GM18907 (cell line): ENCODE measurements at regions not wholly inside any gene's neighbourhood (a gene's known extent, or its start where the extent isn't known, plus 50 kb on each side); places are given as distances from the start of the nearest gene placed in this dataset.
"Not testable (repeated sequence)": the region's sequence is repeated elsewhere in the genome, so short reads cannot be mapped to it uniquely, and the experiment has no call there.

Experiments used
- ATAC-seq: cut with Tn5 transposase; IDR thresholded peaks from one replicate; pipeline ENCODE4 v1.9.1; 2021; ENCODE audit warnings: mild to moderate bottlenecking, moderate library complexity; ENCODE audit not compliant: unreplicated experiment

DNA sequence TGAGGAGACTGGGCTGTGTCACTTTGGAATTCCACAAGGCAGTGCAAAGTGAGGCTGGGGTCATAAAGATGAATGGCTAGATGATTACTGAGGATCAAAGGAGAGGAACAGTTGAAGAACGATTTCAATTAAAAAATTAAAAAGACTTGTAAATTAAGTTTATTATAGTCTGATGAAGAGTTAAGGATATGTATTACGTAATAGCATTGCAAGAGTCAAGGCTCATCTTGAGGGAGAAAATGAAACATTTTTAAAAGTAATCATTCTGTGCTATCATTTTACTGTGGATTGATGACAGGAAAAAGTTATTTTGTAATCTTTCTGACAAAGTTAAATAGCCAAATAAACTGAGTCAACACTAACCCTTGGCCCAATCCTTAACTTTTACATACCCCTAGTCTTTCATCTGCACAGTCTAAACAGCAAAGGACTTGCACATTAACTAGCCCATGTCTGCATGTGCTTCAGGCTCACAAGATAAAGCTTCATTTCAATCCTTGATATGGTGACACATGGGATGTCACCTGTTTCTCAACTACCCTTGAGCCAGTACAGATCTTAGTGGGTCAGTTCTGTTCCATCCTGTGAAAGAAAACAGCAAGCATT is 465.5 kb upstream of the CTSO start:
- no peak for ATAC-seq

DNA sequence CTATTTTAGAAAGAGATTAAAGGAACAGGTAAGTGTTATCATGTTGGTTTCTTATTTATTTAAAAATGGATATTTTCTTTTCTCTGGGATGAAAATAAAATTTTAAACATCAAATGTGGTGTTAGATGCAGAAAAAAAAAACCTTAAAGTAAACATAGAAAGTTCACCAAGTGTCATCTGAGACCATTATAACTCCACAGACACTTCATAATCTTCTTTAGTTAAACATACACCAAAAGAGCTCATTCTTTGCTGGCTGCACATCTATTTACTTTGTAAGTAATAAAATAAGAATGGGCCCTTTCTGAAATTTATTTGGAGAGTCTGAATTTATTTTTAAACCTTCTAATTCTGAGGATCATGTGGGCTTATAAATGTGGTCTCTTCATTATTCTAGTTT is 460.7 kb upstream of the CTSO start:
- no peak for ATAC-seq

DNA sequence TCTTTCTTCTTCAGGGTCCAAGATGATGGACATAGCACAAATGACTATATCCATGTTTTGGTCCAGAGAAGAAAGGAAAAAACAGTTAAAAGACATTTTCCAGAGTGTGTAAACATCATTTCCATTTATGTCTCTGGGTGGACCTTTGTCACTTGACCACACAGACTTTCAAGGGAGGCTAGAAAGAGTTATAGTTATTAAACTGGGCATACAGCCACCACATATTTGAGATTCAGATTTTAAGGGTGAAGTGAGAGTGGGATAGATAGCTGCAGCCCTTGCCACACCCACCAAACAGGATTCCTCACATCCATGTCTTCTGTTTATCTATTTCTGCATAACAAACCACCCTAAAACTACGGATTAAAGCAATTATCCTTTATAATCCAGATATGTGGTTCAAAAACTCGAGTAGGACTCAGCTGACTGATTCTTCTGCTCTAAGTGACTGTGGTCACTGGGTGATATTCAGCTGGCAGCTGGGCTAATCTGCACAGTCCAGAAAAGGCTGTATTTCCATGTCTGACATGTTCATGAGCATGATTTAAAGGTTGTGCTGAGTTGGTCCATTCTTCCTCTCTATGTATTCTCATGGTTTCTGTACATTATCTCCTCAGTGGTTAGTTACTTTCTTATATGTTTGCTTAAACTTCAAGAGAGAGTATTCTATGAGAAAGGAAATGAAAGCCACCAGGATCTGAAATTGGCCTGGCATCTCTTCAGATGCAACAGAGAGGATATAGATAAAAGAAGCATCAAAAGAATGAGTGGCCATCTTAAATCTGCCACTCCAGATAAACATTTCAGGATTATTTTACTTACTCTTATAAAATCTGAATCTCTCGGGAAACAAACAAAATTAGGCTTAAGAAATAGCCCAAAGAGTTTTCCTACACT is 459.8 kb upstream of the CTSO start:
- no peak for ATAC-seq

GRCh38 chr4:156411531-156411930 is 457.9 kb upstream of the CTSO start:
- no peak for ATAC-seq

GRCh38 chr4:156408749-156409148 is 455.1 kb upstream of the CTSO start:
- no peak for ATAC-seq

- no peak for ATAC-seq
These were observed 447.7 kb upstream of the CTSO start for GRCh38 chr4:156401371-156401770.

- no peak for ATAC-seq
These were observed 442.9 kb upstream of the CTSO start for GRCh38 chr4:156396534-156396933.

DNA sequence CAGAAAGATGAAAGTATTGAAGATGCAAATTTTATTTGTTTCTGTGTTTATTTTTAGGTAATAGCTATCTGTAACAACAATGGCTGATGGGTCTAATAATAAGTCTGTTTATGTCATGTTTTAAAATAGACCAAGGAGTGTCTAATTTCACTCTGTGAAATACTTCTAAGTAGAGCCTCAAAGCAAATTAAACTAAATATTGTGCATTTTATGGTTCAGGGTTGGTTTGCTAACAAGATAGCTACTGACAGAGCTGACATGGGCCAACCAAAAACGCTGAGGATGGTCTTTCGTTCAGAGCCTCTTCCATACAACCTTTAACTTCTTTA is 437.6 kb upstream of the CTSO start:
- ATAC-seq = no peak

DNA sequence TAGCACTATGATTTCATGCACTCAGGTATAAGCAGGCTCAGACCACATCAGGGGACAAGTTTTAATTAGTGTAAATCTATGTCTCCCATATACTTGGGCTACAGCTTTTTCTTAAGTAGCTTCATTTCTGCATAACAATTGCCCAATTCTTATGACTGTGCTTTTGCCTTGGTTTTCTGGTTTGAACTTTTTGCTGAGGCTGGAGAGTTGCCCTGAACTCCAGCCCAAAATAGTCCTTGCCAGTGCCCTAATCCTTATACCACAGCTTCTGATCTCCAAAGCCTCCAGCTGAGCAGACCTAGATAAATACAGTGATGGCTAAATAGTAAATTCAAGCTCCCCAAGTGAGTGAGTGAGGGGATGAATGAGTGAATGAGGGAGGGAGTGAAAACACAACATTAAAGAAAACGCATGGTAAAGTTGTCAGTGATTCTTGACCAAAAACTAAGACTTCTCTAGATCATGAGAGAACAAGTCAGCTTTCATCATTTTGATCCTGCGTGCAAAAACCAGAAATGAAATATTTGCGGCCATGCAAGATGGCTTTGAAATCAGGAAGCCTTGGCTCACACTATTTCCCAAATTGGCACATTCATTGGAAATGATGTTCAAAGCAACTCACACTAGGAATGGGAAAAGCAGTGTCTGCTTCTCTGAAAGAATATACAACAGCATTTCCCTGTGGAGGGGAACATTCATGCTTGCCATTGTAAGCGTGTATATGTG is 437.1 kb upstream of the CTSO start:
- ATAC-seq = no peak

DNA sequence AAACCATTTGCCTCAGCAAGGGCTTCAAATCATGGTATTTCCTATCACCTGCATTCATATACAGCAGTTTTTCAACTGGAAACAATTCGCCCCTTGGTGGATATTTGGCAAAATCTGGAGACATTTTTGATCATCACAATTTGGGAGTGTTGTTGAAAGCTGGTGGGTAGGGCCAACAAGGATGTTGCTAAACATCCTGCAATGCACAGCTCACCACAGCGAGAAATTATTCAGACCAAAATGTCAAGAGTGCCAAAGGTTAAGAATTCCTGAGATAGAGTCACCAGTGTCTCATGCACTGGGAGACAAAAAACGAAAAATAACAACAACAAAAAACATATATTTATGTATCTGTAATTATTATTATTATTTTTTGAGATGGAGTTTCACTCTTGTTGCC is 435.2 kb upstream of the CTSO start:
- no peak for ATAC-seq

DNA sequence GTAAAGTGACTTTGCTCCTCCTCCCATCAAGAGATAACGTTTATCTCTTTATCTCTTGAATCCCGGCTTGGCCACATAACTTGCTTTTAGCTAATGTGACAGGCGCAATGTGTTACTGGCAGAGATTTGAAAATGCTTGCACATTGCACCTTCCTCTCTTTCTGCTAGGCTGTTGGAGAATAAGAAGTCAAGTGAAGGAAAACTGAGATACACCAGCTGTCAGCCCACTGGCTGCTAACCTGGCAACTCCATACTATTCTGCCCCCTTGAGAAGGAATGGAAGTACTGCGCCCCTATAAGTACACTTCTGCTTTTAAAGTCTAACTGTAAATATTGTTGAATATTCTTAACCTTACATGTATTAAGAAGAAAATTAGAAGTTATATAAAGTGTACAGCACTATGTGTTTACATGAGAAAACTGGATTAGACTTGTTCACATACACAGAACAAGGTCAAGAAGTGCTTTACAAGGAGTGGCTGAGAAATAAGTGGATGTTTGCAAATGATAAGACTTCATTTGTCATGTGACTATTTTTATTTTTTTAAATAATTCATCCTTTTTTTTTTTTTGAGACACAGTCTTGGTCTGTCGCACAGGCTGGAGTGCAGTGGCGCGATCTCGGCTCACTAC is 424.5 kb upstream of the CTSO start:
- ATAC-seq = peak; percentile 78

GRCh38 chr4:156377036-156377710 is 423.5 kb upstream of the CTSO start:
- no peak for ATAC-seq

- ATAC-seq = no peak
These were observed 421.2 kb upstream of the CTSO start for GRCh38 chr4:156374894-156375293.

GRCh38 chr4:156374069-156374468 is 420.4 kb upstream of the CTSO start:
- no peak for ATAC-seq

DNA sequence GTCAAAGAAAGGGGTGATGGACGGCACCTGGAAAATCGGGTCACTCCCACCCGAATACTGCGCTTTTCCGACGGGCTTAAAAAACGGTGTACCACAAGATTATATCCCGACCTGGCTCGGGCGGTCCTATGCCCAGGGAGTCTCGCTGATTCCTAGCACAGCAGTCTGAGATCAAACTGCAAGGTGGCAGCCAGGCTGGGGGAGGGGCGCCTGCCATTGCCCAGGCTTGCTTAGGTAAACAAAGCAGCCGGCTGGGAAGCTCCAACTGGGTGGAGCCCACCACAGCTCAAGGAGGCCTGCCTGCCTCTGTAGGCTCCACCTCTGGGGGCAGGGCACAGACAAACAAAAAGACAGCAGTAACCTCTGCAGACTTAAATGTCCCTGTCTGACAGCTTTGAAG is 413.8 kb upstream of the CTSO start:
- not testable (repeated sequence) for ATAC-seq

DNA sequence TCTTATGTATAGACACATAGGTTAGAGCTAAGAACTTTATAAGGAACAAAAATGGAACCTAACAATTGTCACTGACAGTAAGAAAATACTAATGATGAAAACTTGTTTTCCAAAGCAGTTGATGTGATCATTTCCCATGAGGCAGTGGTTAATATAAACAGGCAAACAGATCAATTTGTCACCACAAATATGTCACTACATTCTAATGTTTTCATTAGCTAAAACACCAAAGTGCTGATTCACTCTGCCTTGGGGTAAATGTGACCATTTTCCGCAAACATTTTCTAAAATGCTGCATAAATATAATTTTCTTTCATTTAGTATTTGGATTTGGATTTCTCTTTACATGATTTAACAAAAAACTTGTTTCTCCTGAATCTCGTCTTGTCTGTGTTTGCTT is 408.9 kb upstream of the CTSO start:
- ATAC-seq = no peak

- no peak for ATAC-seq
These were observed 393.9 kb upstream of the CTSO start for GRCh38 chr4:156347412-156348075.

GRCh38 chr4:156346959-156347385 is 393.3 kb upstream of the CTSO start:
- no peak for ATAC-seq

DNA sequence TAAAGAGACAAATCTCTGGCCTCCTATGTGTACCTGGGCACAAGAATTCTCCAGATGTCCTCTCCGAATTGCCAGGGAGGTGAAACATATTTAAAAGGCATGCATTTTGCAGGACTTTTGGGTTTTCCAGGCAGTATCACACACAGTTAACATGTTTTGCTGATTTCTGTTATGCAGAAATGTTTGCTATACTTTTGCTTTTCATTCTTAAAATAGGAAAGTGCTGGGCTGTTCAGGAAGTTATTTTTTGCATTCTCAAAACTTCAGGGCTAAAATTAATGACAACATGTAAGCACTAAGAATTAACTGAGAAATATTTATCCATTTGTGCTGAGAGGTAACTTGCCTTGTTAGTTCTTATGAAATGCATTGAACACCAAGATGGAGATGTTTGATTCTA is 390.7 kb upstream of the CTSO start:
- ATAC-seq = no peak

DNA sequence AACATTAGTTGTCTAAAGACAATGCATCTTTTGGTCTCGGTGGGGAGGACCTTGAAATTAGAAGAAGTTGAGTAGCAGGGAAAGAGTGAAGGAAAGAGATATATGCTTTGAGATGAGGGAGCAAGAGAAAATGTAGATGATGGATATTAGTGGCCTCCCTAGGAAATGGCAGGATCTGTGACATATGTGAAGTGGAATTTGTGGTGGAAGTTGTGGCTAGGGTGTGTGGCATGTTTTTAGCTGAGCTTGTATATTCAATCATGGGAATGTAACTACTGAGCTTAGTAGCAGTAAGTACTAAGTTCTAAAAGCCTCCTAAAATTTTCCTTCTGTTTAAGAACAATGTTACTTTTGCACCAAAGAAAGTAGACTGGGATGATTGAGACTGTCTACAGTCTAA is 382.8 kb upstream of the CTSO start:
- ATAC-seq = no peak
